ES-I3 (cell line): ENCODE measurements at regions not wholly inside any gene's neighbourhood (a gene's known extent, or its start where the extent isn't known, plus 50 kb on each side); places are given as distances from the start of the nearest gene placed in this dataset.
"Not testable (repeated sequence)": the region's sequence is repeated elsewhere in the genome, so short reads cannot be mapped to it uniquely, and the experiment has no call there.

Source experiments
- H3K36me3 ChIP-seq: 2 replicates; pipeline ENCODE4 v1.6.1; 2013; ENCODE audit warnings: mild to moderate bottlenecking, low read length, control low read depth, moderate library complexity; ENCODE audit not compliant: insufficient read depth
- H3K4me1 ChIP-seq: 2 replicates; pipeline ENCODE4 v1.6.1; 2013; ENCODE audit warnings: mild to moderate bottlenecking, control low read depth, low read length; ENCODE audit not compliant: insufficient read depth
- H3K9ac ChIP-seq: 2 replicates; pipeline ENCODE4 v1.6.1; 2013; ENCODE audit warnings: low read depth, mild to moderate bottlenecking, low read length, moderate library complexity
- H3K9me3 ChIP-seq: 2 replicates; pipeline ENCODE4 v1.6.1; 2013; ENCODE audit warnings: mild to moderate bottlenecking, low read length, moderate library complexity; ENCODE audit not compliant: control insufficient read depth, insufficient read depth

DNA sequence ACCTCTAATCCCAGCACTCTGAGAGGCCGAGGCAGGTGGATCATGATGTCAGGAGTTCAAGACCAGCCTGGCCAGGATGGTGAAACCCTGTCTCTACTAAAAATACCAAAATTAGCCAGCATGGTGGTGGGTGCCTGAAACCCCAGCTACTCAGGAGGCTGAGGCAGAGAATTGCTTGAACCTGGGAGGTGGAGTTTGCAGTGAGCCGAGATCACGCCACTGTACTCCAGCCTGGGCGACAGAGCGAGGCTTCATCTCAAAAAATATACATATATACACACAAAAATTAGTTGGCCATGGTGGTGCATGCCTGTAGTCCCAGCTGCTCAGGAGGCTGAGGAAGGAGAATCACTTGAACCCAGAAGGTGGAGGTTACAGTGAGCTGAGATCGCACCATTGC, 273.6 kb downstream of the GOLGA6L6 start:
- H3K4me1 ChIP-seq, H3K9ac ChIP-seq, H3K9me3 ChIP-seq, H3K36me3 ChIP-seq: not testable (repeated sequence)

- H3K36me3 ChIP-seq, H3K9me3 ChIP-seq, H3K9ac ChIP-seq, H3K4me1 ChIP-seq: not testable (repeated sequence)
Measured at GRCh38 chr15:20267051-20267730, 274.4 kb downstream of the GOLGA6L6 start.

GRCh38 chr15:20265710-20266109, 275.9 kb downstream of the GOLGA6L6 start:
- not testable (repeated sequence) for H3K9me3 ChIP-seq, H3K9ac ChIP-seq, H3K4me1 ChIP-seq, H3K36me3 ChIP-seq

GRCh38 chr15:20261321-20262280, 280.0 kb downstream of the GOLGA6L6 start:
- H3K36me3 ChIP-seq, H3K4me1 ChIP-seq, H3K9me3 ChIP-seq, H3K9ac ChIP-seq: not testable (repeated sequence)

DNA sequence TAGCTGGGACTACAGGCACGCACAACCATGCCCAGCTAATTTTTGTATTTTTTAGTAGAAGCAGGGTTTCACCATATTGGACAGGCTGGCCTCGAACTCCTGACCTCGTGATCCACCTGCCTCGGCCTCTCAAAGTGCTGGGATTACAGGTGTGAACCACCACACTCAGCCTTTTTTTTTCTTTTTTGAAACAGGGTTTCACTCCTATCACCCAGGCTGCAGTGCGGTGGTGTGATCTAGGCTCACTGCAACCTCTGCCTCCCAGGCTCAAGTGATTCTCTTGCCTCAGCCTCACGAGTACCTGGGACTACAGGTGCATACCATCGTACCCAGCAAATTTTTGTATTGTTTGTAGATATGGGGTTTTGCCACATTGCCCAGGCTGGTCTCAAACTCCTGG, 280.9 kb downstream of the GOLGA6L6 start:
- not testable (repeated sequence) for H3K36me3 ChIP-seq, H3K4me1 ChIP-seq, H3K9ac ChIP-seq, H3K9me3 ChIP-seq

DNA sequence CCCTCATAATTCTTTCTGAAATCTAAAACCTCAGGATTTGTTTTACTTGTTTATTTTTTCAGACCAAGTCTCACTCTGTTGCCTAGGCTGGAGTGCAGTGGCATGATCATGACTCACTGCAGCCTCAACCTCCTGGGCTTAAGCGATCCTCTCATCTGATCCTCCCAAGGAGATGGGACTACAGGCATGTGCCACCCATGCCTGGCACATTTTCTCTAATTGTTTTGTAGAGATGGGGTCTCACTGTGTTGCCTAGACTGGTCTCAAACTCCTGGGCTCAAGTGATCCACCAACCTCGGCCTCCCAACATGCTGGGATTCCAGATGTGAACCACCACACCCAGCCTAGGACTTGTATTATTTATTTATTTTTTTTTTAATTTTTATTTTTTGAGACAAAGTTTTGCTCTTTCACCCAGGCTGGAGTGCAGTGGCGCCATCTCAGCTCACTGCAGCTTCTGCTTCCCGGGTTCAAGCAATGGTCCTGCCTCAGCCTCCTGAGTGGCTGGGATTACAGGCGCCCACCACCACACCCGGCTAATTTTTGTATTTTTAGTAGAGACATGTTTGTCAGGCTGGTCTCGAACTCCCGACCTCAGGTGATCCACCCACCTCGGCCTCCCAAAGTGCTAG, 281.9 kb downstream of the GOLGA6L6 start:
- not testable (repeated sequence) for H3K36me3 ChIP-seq, H3K9me3 ChIP-seq, H3K9ac ChIP-seq

DNA sequence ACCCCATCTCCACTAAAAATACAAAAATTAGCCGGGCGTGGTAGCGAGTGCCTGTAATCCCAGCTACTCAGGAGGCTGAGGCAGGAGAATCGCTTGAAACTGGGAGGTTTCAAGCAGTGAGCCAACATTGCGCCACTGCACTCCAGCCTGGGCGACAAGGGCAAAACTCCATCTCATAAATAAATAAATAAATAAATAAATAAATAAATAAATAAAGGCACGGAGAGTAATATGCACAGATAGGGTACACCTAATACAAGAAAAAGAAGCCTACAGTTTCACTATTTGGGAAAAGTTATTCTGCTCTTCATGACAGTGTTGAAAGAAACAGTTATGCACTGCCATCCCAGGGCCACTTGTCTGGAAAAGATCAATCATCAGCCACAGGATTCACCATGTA, 285.2 kb downstream of the GOLGA6L6 start:
- H3K36me3 ChIP-seq, H3K4me1 ChIP-seq, H3K9me3 ChIP-seq, H3K9ac ChIP-seq: not testable (repeated sequence)

More for the DNA sequence above, 281.9 kb downstream of the GOLGA6L6 start:
- not testable (repeated sequence) for H3K4me1 ChIP-seq

DNA sequence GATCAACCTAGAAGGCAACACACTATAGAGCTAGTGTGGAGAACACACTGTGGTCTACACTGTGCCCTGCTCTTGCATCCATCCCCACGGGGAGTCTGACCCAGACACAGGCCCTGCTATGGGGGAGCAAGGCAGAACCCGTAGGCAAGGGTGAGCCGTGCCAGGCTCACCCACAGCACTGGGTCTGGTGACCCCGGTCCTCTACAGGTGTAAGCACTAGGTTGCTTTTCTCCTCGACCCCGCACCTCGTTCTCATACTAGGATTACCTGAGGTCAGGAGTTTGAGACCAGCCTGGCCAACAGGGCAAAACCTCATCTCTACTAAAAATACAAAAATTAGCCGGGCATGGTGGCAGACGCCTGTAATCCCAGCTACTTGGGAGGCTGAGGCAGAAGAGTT, 286.0 kb downstream of the GOLGA6L6 start:
- not testable (repeated sequence) for H3K9me3 ChIP-seq, H3K36me3 ChIP-seq, H3K4me1 ChIP-seq, H3K9ac ChIP-seq

DNA sequence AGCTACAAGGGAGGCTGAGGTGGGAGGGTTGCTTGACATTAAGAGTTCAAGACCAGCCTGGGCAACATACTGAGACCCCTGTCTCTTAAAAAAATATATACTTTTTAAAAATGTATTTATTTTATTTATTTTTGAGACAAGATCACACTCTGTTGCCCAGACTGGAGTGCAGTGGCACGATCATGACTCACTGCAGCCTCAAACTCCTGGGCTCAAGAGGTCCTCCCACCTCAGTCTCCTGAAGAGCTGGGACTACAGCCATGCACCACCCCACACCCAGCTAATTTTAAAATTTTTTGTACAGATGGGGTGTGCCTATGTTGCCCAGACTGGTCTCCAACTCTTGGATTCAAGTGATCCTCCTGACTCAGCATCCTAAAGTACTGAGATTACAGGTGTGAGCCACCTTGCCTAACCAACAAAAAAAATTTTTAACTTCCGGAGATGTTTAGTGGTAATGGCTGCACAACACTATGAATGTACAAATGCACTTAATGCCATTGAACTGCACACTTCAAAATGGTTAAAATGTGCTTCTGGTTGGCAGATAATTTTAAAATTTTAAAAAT, 288.5 kb downstream of the GOLGA6L6 start:
- H3K9ac ChIP-seq, H3K4me1 ChIP-seq, H3K9me3 ChIP-seq, H3K36me3 ChIP-seq: not testable (repeated sequence)

- not testable (repeated sequence) for H3K36me3 ChIP-seq, H3K4me1 ChIP-seq, H3K9ac ChIP-seq, H3K9me3 ChIP-seq
Measured at GRCh38 chr15:20252040-20252439, 289.6 kb downstream of the GOLGA6L6 start.

DNA sequence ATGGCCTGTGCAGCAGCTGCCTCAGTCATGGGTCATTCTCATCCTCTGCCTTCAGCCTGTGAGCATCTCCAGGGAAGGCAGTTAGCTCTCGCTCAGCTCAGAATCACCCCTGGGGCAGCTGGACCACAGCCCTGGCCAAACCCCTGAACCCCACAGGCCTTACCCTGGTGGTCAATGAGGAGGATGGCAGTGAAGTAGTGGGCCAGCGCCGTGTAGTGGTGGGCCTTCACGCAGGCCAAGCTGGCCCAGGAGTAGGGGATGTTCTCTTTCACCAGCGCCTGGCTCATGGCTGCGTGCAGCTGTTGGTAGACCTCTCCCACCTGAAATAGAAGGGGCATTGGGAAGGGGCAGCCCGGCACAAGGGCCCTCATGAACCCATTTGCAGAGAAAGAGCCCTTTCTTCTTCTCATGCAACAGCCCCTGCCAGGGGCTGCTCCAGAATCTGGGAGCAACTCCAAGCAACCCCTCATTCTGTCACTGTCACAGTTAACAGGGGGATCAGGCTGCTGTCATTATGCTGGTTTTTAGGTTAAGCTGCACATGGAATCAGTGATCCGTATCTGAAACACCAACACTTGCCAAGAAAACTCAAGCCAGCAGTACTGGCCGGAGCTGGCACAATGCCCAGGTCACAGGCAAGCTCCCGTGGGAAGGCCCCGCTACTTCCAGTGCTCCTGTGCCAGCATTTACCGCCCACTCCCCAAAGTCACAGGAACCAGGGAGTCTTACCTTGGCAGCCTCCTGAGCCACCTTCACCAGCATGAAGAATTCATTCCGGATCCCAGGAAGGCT, 290.2 kb downstream of the GOLGA6L6 start:
- not testable (repeated sequence) for H3K9me3 ChIP-seq, H3K4me1 ChIP-seq, H3K9ac ChIP-seq, H3K36me3 ChIP-seq

DNA sequence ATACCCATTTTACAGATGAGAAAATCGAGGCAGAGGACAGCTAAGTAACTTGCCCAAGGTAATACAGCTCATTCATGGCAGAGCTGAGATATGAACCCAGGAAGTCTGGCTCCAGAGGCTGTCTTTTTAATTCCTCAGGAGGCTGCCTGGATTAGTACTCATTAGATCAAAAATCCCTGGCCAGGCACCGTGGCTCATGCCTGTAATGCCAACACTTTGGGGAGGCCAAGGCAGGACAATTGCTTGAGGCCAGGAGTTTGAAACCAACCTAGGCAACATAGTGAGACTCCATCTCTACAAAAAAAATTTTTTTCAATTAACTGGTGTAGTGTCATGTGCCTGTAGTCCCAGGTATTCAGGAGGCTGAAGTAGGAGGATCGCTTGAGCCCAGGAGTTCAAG, 291.4 kb downstream of the GOLGA6L6 start:
- H3K9ac ChIP-seq, H3K4me1 ChIP-seq, H3K36me3 ChIP-seq, H3K9me3 ChIP-seq: not testable (repeated sequence)

DNA sequence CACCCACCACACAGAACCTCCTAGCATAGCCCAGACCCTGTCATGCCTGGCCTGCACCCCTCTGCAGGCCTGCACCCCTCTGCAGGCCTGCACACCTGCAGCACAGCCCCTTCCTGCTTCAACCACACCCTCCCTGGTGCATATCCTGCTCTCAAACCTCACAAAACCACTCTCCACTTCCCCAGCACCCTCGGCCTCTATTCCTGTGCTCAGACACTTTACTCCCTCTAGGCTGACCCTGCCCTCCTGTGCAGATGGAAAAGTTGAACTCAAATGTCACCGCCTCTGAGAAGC, 292.0 kb downstream of the GOLGA6L6 start:
- not testable (repeated sequence) for H3K4me1 ChIP-seq, H3K36me3 ChIP-seq, H3K9me3 ChIP-seq, H3K9ac ChIP-seq

DNA sequence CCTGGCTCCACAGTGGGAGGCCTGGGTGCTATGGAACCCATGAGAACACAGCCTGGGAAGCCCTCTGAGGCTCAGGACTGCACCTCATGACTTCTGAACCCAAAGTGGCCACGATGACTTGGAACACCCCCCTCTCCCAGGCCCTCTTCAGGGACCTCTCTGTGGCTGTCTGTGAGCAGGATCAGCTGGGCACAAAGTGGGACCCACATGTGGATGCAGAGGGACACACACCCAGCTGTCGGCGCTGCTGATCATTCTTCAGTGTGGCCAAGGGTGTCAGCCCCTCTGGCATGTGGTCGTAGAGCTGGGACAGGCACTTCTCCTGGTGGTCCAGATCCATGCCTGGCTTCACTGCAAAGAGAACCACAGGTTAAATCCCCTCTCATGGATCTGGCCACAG, 293.2 kb downstream of the GOLGA6L6 start:
- H3K9me3 ChIP-seq: not testable (repeated sequence)

More for the DNA sequence above, 293.2 kb downstream of the GOLGA6L6 start:
- not testable (repeated sequence) for H3K4me1 ChIP-seq, H3K9ac ChIP-seq, H3K36me3 ChIP-seq
